GM18858 (cell line): ENCODE measurements at regions not wholly inside any gene's neighbourhood (a gene's known extent, or its start where the extent isn't known, plus 50 kb on each side); places are given as distances from the start of the nearest gene placed in this dataset.

Experiments
- ATAC-seq: cut with Tn5 transposase; IDR thresholded peaks from one replicate; pipeline ENCODE4 v1.9.1; 2021; ENCODE audit not compliant: unreplicated experiment

DNA sequence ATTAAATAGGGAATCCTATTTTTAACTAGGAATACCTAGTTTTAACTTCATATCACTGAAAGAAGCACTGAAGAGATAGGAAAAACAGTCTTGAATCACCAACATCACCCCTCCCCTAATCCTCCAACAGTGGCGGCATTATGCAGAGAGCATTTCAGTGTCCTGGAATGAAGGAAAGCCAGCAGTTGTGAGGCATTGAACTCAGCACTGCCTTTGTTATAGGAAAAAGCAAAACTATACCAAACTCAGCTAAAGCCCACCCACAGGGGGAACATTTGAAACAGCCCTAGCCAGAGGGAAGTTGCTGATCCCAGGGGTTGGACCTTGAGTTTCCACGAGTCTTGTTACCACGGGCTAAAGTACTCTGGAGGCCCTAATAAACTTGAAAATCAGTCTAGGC lies 310.6 kb upstream of the EDIL3 start:
- no peak for ATAC-seq

DNA sequence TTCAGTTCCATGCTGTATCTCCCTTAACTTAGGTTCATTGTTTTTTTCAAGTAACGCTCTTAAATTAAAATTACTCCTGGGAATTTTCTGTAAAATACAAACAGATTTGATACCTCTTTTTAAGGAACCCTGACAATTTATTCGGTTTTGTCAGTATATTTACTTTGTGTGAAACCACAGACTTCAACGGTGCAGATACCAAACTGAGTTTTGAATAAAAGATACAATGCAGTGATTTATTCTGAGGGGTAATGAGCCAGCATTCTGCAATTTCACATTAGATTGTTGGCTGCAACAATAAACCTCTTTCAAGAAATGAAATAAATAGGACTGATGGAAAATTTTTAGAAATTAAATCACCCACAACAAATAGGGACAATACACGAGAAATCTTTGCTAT lies 308.6 kb upstream of the EDIL3 start:
- no peak for ATAC-seq

DNA sequence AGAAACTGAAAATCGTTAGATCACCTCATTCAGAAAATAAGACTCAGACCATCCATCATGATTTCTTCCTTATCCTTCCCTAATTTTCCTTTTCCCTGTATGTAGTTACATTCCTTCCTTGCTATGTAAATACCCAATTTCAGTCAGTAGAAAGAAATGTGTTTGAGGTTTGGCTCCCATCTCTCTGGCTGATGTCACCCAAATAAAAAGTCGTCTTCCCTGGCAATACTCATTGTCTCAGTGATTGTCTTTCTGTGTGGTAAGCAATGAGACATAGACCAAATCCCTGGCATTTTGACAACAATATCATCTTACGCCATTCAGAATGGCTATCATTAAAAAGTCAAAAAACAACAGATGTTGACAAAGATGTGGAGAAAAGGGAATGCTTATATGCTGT lies 303.9 kb upstream of the EDIL3 start:
- no peak for ATAC-seq

DNA sequence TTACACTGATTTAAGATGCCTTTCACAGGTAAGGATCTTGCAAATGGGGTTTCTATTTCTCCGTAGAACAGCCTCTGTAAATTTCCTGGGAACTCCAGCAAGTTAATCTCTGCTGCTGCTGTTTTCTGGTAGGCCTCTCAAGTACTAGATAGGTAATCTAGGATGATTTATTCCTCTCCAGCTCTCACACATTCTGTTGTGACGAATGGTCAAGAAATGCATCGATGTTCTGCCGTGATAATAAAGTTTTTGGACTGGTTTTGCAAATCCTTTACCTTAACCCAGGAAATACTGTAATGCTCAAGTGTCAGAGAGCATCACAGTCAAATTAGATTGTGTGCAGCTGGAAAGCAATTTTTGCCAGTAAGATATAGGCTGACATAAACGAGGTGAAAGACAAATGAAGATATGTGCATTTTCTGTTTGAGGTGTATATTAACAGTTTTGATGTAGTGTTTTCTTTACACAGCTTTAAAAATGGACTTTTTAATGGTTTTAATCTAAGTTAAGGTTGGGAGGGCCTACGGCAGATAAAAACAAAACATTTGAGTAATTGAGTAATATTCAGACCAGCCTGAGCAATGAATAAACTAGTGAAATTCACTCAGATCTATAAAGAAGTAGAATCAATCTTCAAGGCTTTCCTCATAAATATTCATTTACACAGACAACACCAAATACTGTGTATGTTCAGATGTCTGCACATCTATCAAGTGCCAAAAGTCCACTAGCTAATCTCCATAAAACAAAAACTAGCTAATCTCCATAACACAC lies 300.6 kb upstream of the EDIL3 start:
- no peak for ATAC-seq

DNA sequence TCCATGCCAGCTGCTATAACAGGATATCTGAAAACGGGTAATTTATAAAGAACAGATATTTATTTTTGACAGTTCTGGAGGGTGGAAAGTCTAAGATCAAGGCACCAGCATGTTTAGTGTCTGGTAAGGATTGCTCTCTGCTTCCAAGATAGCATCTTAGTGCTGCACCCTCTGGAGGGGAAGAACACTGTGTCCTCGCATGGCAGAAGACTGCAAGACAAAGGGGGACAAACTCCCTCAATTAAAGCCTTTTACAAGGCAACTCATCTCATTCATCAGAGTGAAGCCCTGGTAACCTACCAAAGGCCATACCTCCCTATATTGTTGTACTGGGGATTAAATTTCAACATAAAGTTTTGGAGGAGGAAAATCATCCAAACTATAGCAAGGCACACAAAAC lies 298.9 kb upstream of the EDIL3 start:
- no peak for ATAC-seq

DNA sequence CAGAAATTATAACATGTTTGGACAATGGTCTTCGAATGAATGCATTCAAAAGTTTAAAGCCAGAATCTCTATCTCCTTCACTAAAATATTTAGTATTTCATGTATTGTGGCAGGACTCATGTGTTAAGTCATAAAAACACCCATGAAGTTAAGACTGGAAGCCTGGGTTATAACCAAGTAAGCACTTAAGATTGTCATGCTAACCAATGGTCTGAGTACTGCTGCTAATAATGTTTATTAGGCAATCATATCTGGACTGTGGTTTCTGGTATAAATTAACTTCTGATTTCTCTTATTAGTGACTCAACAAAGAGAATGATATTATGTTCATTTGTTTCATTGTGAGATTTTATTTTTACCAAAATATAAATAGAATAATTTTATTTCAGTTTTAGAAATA lies 297.9 kb upstream of the EDIL3 start:
- ATAC-seq = no peak

DNA sequence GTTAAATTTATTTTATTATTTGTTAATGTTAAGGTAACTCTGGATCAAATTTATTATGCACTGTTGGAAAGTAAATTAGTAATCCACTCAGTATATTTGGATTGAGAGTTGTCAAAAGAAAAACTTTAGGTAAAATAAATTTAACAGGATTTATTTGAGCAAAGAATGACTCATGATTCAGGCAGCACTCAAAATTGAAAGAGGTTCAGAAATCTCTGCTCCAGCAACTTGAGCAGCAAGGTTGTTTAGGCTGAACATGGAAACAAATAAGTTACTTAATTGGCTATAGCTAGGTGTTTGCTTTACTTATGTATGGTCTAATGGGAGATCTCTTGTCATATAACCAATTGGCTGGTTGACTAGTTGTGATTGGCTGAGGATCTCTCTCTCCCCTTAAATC lies 296.2 kb upstream of the EDIL3 start:
- ATAC-seq = no peak

DNA sequence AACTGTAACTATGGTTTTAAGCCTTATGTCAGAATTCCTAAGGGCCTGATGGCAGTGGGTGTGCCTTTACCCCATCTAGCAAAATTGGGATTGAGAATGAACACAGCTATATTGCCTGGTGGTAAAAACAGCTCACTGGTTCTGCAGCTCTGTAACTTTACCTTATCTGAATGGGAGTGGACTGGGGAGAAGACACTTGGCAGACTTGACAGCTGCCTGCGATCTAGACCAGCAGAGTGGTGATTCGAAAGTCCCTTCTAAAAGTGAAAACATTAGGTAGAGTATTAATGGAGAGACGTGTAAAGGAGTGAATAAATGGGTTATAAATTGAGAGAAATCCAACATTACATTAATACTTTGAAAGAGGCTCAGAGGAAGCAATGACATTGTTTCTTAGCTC lies 289.1 kb upstream of the EDIL3 start:
- ATAC-seq = no peak

DNA sequence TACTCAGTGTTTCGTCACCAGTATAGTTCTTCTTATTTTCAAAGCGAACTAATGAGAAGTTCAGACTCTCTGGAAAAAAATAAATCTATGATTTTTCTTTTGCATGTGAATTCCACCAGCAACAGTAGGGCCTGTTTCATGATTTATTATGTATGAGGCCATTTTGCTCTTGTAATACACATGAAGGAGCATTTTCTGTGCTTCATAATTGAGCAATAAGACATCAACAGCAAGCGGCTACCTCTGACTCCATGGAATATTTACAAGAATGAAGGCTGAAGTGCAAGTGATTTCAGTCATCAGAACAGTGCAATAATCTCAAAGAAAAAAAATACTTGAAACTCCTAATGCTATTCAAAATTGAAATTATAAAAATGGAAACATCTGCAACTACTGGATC lies 282.9 kb upstream of the EDIL3 start:
- ATAC-seq = no peak

DNA sequence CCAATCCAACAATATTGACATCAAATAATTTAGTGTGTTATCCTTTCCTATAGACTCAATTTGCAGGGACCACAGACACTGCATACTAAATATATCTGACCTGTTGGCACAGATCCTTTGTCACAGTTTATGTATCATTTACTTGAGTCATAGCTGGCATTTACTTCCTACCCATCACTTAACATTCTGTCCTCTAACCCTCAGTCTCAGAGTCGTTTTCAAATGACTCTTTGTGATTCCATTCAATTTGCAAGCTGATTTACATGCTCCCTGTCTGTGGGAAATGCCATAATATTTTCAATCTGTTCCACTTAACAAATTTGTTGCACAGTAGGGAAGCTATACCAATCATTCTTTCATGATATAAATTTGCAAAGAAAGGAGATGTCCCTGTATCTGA lies 265.7 kb upstream of the EDIL3 start:
- no peak for ATAC-seq

DNA sequence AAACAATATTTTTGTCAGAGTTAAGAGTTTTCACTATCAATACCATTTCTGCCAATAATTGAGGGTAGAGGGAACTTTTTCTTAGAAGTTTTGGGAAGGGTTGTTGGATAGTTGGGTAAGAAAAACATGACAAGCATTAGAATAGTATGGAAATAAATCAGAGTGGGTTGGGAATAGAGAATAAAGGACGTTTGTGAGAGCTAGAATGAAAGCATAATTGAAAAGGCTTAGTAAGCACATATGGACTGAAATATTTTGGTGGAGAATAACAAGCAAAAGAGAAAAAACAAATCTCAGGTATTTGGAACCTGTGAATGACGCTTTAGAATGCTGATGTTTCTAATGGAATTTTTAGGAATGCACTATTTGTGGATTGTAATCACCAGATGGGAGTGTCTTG lies 262.9 kb upstream of the EDIL3 start:
- ATAC-seq = no peak

DNA sequence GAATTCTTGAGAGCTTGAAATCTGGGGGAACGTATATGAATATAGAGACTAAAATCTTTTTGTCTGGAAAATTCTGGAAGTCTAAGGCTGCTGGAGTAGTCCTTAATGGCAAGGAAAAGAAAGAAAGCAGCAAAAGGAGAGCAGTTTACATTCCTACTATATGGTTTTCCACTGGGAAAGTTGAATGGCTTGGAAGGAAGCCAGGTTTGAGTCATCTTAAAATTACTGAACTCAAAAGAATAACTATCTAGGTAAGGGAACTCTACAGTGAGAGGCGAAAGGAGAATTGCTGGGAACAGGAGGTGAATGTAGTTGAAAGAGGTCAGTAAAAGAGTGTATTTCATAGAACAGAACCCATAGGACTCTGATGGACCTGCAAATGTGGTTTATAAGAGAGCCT lies 258.1 kb upstream of the EDIL3 start:
- ATAC-seq = no peak

DNA sequence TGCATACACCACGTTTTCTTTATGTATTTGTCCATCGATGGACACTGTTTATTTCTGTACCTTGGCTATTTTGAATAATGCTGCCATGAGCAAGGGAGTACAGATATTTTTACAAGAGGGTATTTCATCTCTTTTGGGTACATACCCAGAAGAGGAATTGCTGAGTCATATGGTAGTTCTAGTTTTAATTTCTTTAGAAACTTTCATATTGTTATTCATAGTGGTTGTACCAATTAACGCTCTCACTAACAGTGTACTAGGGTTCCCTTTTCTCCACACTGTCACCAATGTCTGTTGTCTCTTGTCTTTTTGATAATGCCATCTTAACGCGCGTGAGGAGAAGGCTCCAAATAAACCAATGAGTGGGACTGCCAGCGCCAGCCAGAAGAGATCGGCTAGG lies 257.6 kb upstream of the EDIL3 start:
- no peak for ATAC-seq

DNA sequence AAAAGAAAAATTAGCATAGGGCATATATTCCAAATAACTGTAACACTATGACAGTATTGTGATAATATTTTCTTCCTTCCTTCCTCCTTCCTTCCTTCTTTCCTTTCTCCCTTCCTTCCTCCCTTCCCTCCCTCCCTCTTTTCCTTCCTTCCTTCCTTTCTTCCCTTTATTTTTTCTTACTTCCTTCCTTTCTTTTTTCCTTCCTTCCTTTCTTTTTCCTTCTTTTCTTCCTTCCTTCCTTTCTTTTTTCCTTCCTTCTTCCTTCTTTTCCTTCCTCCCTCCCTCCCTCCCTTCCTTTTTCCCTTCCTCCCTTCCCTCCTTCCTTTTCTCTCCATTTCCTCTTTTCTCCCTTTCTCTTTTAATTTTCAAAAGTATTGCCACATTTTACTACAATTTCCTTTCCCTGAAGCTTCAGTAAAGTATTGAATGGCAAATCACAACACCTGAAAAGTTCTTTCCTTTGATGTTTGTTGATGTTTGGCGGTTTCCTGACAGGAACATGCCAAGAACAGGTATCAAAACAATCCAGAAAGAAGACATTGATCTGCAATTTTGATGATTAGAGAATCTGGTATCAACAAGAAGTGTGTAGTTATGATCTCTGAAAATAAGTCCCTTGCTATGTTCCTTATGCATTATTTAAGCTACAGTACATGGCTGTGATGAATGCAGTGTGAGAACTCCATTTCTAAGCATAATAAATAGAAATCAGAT lies 253.1 kb upstream of the EDIL3 start:
- no peak for ATAC-seq

DNA sequence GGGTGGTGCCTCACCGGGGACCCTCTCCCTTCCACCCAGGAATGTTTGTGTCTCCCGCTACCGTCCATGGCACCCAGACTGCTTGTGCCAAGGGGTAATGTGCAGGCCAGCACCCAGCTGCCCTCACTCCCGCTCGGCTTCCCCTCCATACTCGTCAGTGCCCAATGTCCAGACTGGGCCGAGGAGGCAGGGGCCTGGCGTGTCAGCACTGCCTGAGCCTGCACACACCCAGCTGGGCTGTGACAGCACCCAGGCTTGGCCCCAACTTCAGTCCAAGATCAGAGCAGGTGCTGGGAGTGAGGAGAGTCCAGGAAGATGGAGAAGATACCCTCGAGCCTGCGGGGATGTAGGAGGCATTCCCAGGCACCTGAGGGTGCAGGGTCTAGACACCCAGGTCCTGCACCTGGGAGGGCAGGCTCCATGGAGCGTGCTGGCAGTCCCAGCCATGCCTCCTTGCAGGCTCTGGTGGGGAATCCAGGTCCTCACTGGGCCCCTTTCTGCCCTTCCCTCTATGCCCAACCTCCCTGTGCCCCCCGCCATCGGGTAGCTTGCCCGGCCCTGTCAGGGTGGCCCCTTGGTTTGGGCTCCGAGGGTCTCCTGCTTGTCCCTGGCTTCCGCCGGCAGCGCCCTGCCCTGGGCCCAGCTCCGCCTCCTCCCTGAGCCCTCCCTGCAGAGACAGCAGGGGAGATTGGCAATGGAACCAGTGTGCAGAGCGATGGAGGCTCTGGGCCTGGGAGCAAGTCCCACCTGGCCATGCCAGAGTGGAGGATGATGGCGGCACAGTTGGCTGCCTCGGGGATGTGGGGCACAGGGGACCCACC lies 250.8 kb upstream of the EDIL3 start:
- no peak for ATAC-seq

DNA sequence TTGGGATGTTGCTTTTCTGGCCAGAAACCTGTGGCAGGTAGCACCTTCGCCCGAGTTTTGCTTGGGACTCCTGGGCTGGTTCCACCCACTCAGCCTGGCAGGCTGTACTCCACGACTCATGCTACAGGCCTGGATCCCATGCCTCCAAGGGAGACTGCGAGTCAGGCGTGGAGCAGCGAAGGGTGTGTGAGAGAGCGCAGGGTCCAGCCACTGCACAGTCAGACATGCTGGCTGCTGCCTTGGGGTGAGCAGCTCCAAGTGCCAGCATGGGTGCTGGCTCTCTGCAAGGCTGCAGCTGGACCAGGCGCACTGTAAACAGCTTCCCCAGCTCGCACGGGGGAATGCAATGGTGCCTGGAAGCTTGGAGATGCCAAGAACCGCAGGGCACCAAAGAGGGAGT lies 249.6 kb upstream of the EDIL3 start:
- no peak for ATAC-seq

DNA sequence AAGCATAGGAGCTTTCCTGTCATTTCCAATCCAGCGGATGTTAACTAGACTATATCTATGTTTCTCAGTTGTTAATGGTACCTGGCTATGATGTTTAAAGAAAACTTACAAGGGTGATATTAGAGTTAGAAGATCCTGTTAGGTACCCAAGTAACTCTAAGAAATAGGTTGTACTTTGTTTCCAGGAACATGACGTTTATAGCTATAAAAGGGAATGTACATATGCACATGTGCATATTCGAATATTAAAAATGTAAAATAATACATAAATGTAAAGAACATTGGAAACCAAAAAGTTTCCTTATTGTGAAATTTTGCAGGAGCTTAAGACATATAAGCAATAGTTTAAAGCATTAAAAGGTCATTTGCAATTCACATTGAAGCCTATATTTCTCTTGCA lies 247.7 kb upstream of the EDIL3 start:
- no peak for ATAC-seq

DNA sequence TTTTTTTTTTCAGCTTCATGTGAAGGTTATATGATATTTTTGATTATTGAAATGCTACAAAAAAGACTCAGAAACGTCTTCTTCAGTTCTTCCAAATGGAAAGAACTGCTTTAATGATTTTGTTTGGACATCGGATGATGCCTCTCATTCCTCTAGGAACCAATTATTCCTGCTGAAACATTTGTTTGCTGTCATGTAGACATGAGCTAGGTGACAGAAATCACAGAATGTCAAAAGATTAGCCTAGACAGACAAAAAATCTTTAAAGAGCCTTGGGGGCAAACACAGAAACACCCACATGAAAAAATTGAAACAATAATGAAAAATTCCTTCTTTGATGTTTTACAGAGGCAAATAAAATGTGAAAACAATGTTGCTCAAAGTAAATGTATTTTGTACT lies 244.2 kb upstream of the EDIL3 start:
- ATAC-seq = no peak

DNA sequence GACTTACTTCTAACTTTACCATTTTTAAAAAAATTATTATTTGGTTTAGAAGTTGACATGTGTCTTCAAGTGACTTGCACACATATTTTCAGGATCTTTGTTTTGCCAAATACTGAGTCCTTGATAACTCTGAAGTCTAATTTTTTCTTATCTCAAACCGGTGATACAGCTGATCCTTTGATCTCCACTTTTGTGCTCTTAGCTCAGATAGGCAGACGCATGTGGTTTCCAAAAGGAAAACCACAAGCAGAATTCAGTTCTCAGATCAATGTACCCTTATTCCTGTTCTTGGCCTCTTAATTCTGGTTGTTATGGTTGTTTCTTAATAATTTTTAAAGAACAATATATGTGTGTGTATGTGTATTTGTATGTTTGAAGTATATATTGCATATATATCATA lies 238.3 kb upstream of the EDIL3 start:
- ATAC-seq = no peak

DNA sequence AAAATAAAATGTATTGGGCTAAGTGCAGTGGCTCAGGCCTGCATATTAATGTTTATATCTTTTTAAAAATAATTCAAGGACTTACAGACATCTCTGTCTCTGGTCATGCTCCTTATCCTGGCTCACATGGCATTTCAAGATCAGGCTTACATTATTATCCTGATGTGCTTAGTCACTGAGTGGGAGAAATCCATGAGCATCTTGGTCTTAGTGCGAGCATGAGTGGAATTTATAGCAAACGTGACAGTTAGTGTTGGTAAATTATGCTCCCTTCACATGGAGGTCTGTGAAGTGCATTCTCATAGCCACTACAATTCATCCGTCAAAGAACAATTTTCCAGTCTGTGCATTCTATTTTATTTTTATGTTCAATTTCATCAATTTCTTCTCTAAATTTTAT lies 237.8 kb upstream of the EDIL3 start:
- no peak for ATAC-seq

DNA sequence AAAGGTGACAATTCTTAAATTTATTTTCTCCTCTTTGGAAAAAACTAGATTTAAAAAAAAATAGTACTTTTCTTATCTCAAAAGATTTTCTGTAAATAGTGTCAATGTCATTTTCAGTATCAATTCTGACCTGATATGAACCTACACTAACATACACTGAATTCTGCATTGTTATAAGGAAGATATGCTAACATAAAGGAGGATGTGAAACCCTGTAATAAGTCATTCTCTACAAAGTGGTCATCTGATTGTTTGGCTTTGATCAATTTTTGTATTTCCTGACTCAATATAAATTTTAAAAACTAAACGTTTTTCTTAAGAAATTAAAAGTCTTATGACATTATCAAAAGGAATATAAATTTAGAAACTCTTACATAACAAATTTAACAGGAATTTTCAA lies 233.6 kb upstream of the EDIL3 start:
- ATAC-seq = peak; percentile 59

DNA sequence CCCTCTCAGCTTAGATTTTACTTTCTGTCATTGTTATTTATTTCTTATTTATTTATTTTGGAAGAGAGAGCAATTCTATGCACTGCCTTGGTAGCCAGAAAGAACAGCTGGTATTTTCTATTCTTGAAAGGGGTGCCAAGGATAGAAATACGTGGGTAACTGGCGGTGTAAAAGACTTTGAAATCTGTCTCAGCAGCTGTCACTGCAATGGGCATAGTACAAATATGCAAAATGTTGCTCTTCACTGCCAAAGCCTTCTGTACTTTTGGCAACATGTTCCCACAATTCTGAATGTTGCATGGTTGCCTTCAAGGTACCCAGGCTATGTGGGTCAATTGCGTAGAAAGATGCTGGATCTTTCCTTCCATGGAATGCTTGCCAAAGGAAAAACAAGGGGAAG lies 230.2 kb upstream of the EDIL3 start:
- no peak for ATAC-seq
